Skin epidermis (tissue), 12 donors: ENCODE measurements at regions not wholly inside any gene's neighbourhood (a gene's known extent, or its start where the extent isn't known, plus 50 kb on each side); places are given as distances from the start of the nearest gene placed in this dataset.

Experiments used
- H3K27ac ChIP-seq, 21 experiments: fragments of 200-600 bp; sonication (generic) in 11 of 21; one replicate each; pipeline ENCODE4 v1.5.0; 2020; ENCODE audit warnings: mild to moderate bottlenecking in 3 of 21, inconsistent platforms in 2 of 21, moderate library complexity in 2 of 21
- H3K4me3 ChIP-seq, 7 experiments: fragments of 200-600 bp; sonication (generic) in 2 of 7; one replicate each; pipeline ENCODE4 v1.5.0; 2020; ENCODE audit warnings: inconsistent platforms in 2 of 7, mild to moderate bottlenecking in 2 of 7, moderate library complexity in 1 of 7

DNA sequence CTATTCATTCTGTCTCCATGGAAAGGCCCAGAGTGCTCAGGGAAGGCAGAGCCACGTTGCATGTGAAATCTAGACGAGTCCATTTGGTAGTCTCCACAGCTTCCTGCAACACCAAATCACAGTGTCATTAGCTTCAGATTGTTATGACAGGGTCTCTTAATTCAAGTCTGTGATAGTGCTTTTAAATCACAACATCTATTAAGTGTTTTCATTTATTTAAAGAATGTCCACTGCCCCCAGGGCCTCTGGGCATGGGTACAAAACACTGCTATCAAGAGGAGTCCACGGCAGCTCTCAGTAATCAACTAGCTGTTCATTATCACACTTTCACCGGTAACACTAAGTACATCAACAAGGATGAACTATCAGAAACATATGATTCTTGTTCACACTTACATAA, 455.9 kb upstream of the JARID2 start:
- Histone ChIP-seq H3K27ac (no peak overlapping the region), H3K4me3 (no peak overlapping the region)

DNA sequence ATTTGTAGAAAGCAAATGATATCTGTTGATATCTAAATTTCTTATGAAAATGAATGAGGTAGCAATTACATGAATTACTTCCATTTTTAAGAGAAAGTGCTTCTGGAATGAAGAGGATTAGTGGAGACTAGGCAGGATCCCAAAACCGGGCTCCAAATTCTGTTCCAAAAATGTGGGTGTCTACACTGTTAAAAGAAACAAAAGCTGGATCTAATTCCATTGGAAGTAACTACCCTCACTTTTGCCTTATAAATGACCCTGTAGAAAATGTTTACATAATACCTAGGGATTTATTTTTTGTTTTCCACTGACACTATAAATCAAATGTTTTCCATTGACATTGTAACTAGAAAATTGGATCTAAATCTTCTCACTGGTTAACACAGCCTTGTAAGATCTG, 454.9 kb upstream of the JARID2 start:
- Histone ChIP-seq H3K27ac (no peak overlapping the region), H3K4me3 (no peak overlapping the region)

DNA sequence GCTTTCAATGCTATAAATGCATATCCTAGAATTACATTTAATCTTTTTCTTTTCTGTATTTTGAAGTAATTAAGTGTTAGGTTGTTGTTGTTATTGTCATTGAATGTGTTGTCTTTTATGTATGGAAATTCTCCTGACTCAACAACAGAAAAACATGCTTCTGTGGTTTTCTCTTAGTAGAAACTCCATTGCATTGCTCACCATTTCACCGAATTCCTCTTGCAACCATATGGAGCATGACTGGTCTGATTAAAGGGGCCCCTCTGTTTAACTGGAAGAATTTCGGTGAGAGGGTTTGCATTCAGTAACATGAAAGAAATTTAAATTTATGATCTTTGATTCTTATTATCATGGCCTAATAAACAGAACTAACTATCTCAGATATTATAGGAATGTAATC, 454.3 kb upstream of the JARID2 start:
- Histone ChIP-seq H3K27ac (no peak overlapping the region), H3K4me3 (no peak overlapping the region)

DNA sequence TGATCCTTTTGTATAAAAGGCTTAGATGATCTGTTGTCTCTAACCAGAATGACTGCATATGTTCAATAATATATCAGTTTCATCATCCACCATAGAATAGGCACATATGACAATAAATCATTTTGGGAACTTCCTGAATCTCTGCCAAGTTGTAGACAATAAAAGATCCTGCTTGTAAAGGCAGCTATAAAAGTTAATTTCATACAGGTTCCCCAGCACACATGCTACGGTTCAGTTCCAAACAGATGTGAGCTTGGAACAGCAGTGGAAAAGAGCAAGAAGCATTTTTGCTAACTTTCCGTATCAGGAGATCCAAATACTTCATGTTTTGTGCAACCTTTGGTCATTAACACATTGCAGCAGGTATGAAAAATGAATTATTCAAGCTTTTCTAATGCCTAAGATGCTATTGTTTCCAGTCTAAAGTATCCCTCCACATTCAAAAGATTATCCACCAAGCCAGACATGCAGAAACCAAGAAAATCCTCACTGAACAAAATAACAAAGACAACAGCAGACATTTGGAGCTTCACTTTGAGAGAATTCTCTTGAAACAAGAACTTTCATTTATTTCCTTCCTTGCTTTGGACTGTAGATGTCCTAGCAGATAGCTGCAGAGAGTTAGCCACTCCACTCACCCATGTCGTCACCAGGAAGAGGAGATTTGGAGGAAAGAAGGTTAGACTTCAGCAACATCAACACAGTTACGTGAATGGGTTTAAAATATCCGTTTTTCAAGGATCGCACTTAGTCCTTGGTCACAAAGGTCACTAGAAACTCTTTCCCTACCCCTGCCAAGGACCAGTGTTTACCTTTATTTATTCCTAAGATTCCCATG, 453.5 kb upstream of the JARID2 start:
- Histone ChIP-seq H3K4me3 (no peak overlapping the region), H3K27ac (no peak overlapping the region)

DNA sequence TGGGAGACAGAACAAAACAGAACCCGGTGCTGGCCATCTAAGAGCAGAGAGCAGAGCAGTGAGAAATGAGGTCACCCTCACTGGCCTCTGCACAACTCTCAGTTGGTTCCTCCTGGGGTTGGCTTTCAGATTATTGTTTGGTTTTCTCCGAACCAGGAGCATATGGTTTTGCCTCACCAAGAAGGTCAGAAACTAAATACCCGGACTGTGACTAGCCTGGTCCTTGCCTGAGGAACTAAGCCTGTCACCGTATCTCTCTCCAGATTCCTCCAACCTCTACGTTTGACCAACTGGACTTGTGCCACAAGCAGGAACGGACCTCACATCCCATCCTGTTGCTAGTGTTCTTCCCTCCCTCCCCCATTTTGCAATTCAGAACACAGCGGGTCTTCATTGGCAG, 450.4 kb upstream of the JARID2 start:
- no peak overlapping the region for H3K27ac ChIP-seq
- no peak overlapping the region for H3K4me3 ChIP-seq

DNA sequence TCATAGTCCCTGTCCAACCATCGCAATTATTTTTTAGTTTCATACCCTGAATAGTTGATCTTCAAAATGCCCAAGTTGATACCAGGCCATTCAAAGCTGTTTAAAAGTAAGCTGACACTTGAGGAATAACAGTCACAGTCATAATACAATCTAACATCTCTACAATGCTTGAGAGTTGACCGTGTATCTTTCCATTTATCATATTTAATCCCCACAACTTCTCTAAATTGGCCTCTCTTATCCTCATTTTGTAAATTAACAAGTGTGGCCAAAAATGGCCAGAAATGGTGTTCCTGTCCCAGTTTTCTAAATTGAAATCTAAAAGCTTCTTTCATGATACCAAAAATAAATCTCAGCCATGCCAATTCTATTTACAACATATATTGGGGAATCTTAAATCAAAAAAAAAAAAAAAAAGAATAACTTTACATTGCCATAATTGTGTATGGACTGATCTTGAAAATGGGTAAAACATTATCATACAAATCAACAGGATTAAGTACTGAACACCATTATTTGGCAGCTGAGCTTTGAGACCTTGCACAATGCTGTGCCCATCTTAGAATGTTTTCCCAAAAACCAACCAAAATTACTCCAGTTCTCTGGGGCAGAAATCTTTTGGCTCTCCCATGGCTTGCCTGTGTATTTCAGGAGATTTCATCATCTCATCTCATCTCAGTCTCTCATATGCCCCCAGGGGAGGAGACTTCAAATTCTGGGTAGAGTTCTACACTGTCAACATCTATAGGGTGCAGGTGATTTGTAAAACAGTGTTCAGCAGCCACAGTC, 448.7 kb upstream of the JARID2 start:
- no peak overlapping the region for H3K27ac ChIP-seq

DNA sequence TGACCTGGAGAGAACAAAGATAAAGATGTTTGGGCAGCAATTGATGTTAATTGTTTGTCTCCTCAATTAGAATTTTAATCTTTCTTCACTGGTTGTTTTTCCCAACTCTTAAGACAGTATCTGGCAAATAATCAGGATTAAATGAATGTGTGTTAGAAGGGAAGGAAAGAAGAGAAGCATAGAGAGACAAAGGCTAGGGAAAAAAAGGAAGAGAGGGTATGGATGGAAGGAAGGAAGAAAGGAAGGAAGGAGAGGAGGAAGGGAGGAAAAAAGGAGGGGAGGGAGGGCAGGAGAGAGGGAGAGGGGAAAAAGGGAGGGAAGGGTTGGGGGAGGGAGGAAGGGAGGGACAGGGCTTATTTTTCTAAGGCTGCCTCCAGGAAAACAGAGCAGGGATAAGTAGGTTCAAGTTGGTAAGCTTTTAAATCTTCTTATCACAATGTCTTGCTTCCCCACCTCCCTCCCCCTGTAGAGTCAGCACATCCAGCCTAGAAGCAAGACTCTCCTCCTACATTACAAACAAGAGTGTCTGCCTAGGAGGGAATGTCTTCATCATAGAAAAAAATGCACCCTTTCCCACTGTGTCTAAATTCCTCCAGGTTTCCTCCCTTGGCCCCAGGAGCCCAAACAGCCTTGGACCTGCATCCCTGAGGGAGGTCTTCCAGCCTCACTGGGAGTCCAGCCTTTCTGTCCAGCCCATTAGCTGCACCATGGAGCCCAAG, 447.8 kb upstream of the JARID2 start:
- H3K4me3 ChIP-seq = no peak overlapping the region
- no peak overlapping the region for H3K27ac ChIP-seq

More for the DNA sequence above, 448.7 kb upstream of the JARID2 start:
- H3K4me3 ChIP-seq = no peak overlapping the region

DNA sequence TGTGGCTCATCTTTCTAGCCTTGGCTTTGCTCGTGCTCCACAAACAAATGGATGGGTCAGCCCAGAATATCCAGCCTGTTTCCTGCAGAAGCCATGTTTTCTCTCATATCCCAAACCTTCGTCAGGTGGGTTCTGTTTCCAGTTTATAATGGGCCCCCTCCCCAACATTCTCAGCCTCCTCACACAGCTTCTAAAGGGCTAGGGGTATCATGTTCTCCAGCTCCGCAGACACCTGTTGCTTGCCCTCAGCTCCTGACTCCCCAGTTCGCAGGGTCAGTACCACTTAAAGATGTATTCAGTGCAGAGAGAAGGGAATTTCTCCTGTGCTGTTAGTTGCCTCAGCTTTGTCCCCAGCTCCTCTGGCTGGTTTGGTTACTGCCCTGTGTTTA, 447.3 kb upstream of the JARID2 start:
- no peak overlapping the region for H3K4me3 ChIP-seq
- no peak overlapping the region for H3K27ac ChIP-seq

DNA sequence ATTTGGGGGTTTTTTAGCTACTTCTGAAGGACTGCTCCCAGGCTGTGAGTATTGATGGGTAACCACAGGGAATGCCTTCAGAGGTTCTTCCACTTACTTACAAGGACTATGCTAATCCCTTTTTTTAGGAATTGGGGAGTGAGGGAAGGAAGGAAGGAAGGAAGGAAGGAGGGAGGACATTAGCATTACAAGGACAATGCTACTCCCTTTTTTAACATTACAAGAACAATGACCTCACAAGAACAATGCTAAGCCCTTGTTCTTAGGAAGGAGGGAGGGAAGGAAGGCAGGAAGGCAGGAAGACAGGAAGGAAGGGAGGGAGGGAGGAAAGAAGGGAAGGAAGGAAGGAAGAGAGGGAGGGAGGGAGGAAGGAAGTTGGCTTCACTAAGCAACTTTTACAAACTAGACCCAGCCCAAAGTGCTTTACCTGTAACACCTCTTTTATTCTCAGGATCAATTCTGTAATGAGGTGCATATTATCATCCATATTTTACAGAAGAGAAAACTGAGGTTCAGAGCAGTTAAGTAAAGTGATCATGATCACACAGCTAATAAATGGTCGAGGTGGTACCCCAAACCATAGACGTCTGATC, 446.8 kb upstream of the JARID2 start:
- no peak overlapping the region for H3K4me3 ChIP-seq
- H3K27ac ChIP-seq = no peak overlapping the region

DNA sequence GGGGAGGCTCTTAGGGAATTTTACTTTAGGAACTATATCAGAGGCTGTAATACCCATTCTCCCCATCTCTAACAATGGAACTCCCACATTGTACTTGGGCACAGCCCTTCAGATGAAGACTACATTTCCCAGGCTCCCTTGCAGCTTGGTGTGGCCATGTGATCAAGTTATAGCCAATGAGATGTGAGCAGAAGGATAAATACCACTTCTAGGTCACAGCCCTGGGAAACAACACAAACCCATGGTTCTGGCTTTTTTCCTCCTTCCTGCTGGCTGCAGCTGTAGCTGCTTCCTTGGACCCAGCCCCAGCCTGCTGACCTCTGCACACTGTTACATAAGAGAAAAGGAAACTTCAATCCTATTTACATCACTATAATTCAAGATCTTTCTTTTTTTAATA, 445.9 kb upstream of the JARID2 start:
- H3K27ac ChIP-seq = no peak overlapping the region
- no peak overlapping the region for H3K4me3 ChIP-seq

DNA sequence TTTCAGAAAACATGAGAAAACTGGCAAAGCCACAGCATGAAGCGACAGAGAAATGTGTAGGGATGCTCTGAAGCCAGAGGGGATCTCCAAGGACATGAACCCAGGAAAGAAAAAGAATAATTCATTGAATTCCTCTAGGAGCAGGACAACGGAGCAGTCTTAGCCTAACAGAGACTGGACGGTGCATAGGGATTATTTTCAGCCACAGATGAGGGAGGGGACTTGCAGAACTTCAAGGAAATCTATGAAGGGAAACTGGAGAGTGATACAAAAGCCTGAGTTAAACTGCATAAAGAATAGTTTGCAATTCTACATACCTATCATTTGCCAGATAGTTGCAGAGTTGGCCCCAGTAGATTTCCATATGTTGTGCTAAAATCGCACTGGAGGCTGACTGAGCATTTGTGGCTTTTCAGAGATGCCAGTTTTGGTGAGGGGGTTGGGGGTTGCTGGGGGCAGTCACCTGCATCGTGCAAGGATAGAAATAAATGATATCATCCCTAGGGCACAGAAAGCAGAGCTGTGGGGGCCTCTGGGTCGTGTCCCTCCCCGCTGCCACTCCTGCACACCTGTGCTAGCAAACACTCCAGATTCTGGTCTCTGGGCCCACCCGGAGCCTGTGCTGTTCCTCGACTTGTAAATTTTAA, 443.2 kb upstream of the JARID2 start:
- Histone ChIP-seq H3K4me3 (no peak overlapping the region), H3K27ac (no peak overlapping the region)

DNA sequence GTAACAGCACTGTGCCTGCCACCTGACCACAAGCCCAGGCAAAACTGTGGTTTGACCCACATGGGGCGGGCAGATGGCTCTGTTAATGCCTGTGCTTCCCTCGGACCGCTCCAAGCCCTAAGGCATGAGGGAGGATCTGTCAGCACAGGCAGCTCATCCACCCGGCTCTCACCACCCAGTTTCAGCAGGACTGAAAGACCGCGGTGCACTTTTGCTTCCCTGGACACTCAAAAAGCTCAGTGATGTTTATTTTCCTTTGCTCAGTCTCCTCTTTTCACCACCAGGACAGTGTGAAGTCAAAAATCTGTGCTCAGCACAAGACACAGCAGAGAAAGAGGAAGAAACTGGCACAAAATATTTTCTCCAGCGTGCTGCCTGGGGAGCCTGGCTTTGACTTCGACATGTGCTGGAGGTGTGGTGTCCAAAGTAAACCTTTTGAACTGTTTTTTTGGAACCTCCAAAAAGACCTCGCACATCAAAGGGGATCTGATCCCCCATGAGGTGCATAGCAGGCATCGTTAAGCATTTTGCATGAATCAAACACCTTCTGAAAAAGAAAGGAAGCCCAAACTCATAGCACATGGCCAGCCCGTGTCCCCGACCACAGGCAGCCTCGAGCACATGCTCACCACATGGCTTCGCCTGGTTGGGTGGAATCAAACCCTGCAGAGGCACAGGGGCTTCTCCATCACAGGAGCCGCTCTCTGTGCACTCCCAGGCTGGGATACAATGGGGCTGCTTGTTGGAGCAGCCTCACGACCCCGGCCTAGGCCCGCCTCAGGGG, 441.7 kb upstream of the JARID2 start:
- H3K27ac ChIP-seq = peak overlapping the region in 11 of 21 experiments; percentile 1 to 60 (median 13)
- no peak overlapping the region for H3K4me3 ChIP-seq

DNA sequence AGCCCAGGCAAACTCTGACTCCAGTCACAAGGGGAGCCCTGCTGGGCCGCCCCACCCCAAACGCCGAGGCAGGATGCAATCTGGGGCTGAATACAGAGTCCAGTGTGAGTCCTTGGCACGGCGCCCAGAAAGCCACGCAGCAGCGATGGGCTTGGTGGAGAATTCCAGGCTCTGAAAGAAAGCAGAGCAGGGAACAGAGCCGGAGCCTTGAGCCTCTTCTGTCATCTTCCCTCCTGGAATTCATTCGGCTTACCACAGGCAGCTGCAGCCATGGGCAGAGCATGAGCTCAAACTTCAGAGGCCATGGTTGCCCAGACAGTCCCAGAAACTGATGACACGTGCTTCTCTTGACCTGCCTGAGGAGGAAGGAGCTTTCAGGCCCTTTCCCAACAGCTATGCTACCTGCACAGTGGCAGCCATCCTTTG, 441.1 kb upstream of the JARID2 start:
- Histone ChIP-seq H3K27ac (peak overlapping the region in 7 of 21 experiments; percentile 1 to 60 (median 3)), H3K4me3 (no peak overlapping the region)

DNA sequence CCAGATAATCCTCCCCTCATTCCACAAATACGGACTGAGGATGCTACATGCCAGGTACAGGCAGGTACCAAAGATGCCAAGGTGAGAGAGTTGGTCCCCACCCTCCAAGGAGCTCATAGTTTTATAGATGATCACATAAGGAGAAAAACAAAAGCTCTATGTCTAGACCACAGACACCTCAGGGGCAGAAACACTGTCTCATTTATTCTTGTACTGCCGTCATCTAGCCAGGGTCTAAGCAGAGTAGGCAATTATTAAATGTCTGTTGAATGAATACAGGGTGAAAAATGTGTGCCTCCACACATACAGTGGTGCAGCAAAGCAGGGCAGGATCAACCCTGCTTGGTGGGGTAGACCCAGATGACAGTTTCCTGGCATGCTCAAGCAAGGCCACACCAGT, 439.8 kb upstream of the JARID2 start:
- Histone ChIP-seq H3K4me3 (no peak overlapping the region), H3K27ac (no peak overlapping the region)

DNA sequence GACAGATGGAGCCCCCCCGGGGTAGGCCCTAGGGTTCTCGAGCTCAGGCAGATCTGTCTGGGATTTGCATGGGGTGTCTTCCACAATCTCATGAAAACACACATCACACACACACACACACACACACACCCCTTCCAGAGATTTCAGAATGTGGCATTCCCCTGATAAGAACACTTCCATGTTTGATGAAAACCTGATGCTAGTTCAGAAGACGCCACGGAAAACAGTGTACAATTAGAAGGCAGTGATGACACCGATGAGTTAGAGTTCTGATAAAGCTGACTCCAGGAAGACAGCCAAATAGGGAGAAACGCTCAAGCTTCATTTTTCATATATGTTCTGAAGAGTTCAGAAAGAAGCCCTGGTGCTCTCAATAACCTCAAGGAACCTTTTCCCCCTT, 438.7 kb upstream of the JARID2 start:
- no peak overlapping the region for H3K27ac ChIP-seq
- H3K4me3 ChIP-seq = no peak overlapping the region

DNA sequence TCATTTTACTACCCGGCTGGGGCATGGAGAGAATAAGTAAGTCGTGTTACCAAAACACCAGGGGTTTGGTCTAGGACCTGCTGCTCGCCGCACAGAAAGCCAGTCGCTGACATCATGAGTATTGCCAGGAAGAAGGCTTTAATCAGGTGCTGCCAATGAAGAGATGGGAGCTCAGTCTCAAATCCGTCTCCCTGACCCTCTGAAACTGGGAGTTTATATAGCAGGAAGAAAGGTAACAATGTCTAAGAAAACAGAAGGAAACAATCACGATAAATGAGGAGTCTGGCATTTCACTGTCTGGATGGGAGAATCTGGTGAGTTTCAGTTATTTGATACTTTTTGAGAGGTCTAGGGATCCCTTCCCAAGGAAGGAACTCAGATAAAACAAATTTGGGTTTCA, 437.9 kb upstream of the JARID2 start:
- Histone ChIP-seq H3K27ac (no peak overlapping the region), H3K4me3 (no peak overlapping the region)

DNA sequence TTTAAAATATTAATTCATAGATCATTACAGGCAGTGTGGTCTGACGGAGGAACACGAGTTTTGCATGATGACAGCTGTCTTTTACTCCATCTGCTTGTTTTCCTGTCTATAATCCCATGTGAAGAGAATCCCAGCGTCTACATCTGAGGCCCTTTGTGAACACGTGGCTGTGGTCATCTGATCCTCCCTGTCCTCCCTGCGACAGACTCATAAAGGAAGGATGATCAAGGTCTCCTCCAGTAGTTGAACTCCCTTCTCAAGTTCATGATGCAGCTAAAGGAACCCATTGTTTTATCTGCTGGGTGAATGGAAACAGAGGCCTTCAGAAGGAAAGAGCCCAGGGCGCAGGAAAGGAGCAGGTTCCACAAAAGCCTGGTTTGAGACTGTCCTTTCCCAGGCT, 435.8 kb upstream of the JARID2 start:
- no peak overlapping the region for H3K27ac ChIP-seq
- no peak overlapping the region for H3K4me3 ChIP-seq

DNA sequence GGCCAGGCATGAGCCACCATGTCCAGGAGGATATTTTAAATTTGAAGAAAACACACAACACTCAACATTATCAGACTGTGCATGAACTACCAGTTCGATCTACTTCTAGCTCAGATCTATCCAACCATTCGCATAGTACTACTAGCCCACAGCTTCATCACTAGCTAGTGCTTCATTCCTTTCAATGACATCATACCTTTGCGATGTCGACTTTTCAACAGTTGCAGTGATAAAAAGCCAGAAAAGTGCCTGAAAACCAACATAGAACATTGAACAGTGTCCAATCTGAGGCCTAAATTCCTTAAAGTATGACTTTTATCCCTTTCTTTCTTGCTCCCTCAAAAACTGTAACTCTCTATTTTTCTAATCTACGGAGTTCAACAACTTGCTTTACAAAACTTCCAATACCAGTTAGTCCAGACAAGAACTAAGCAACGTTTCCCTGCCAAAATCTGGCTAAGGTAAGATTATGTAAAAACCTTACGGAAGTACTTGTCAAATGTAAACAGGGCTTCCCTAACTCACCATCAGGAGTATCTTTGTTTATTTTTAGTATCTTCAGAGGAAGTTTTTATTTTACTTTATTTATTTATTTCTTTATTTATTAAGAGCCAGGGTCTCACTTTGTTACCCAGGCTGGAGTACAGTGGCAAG, 434.0 kb upstream of the JARID2 start:
- no peak overlapping the region for H3K4me3 ChIP-seq
- no peak overlapping the region for H3K27ac ChIP-seq
